ENCODE measurements at regions not wholly inside any gene's neighbourhood (a gene's known extent, or its start where the extent isn't known, plus 50 kb on each side); places are given as distances from the start of the nearest gene placed in this dataset.
A peak's percentile ranks its signal among the peaks of the same experiment; 100 is the strongest.

GRCh38 chr2:10183146-10183675 is 60.7 kb downstream of the RRM2 start:
- no peak overlapping the region for H3K4me3 ChIP-seq (ENCODE audit: low read length)
- H3K9me3 ChIP-seq (replicated peaks; ENCODE audit: control insufficient read depth, low read depth, low read length): no peaks in the 10 kb centered on the region
- 83% methylated on average over 2 of the region's 7 CpGs for WGBS (ENCODE audit: insufficient coverage)
- H3K4me1 ChIP-seq (ENCODE audit: control insufficient read depth, insufficient read depth, low read length): peaks cover 34% of the 10 kb centered on the region
- no peak overlapping the region for H3K27ac ChIP-seq (ENCODE audit: low read length)
- no peaks in the 10 kb centered on the region for H3K27me3 ChIP-seq (ENCODE audit: control insufficient read depth, insufficient read depth, low read length)
- H3K36me3 ChIP-seq (ENCODE audit: control insufficient read depth, insufficient read depth, low read length): no peaks in the 10 kb centered on the region
- no peak for DNase-seq

- 43% methylated on average over 4 of the region's 6 CpGs for WGBS (ENCODE audit: insufficient coverage)
Measured at GRCh38 chr2:10184421-10184820, 61.9 kb downstream of the RRM2 start.

GRCh38 chr2:10185046-10185445 is 62.5 kb downstream of the RRM2 start:
- DNase-seq: peak; percentile 90
- Histone ChIP-seq H3K4me1 (ENCODE audit: control insufficient read depth, insufficient read depth, low read length) (peaks cover 31% of the 10 kb centered on the region), H3K27ac (ENCODE audit: low read length) (no peak overlapping the region), H3K4me3 (ENCODE audit: low read length) (no peak overlapping the region), H3K36me3 (ENCODE audit: control insufficient read depth, insufficient read depth, low read length) (no peaks in the 10 kb centered on the region), H3K9me3 (replicated peaks; ENCODE audit: control insufficient read depth, low read depth, low read length) (no peaks in the 10 kb centered on the region), H3K27me3 (ENCODE audit: control insufficient read depth, insufficient read depth, low read length) (no peaks in the 10 kb centered on the region)
- 47% methylated on average over 2 of the region's 8 CpGs for WGBS (ENCODE audit: insufficient coverage)

More at GRCh38 chr2:10184421-10184820, 61.9 kb downstream of the RRM2 start:
- peak overlapping the region; percentile 5 for H3K27ac ChIP-seq (ENCODE audit: low read length)
- H3K4me3 ChIP-seq (ENCODE audit: low read length): no peak overlapping the region
- no peaks in the 10 kb centered on the region for H3K36me3 ChIP-seq (ENCODE audit: control insufficient read depth, insufficient read depth, low read length)
- no peaks in the 10 kb centered on the region for H3K9me3 ChIP-seq (replicated peaks; ENCODE audit: control insufficient read depth, low read depth, low read length)
- H3K4me1 ChIP-seq (ENCODE audit: control insufficient read depth, insufficient read depth, low read length): peaks cover 34% of the 10 kb centered on the region
- no peak for DNase-seq
- H3K27me3 ChIP-seq (ENCODE audit: control insufficient read depth, insufficient read depth, low read length): no peaks in the 10 kb centered on the region

- no peaks in the 10 kb centered on the region for H3K27me3 ChIP-seq (ENCODE audit: control insufficient read depth, insufficient read depth, low read length)
- no peaks in the 10 kb centered on the region for H3K9me3 ChIP-seq (replicated peaks; ENCODE audit: control insufficient read depth, low read depth, low read length)
- H3K4me1 ChIP-seq (ENCODE audit: control insufficient read depth, insufficient read depth, low read length): peaks cover 29% of the 10 kb centered on the region
- no peak overlapping the region for H3K27ac ChIP-seq (ENCODE audit: low read length)
- 100% methylated on average over 1 of the region's 4 CpGs for WGBS (ENCODE audit: insufficient coverage)
- H3K36me3 ChIP-seq (ENCODE audit: control insufficient read depth, insufficient read depth, low read length): no peaks in the 10 kb centered on the region
- H3K4me3 ChIP-seq (ENCODE audit: low read length): no peak overlapping the region
- no peak for DNase-seq
Measured at GRCh38 chr2:10185755-10186154, 63.2 kb downstream of the RRM2 start.

- Histone ChIP-seq H3K27me3 (ENCODE audit: control insufficient read depth, insufficient read depth, low read length) (no peaks in the 10 kb centered on the region), H3K4me1 (ENCODE audit: control insufficient read depth, insufficient read depth, low read length) (peaks cover 29% of the 10 kb centered on the region), H3K36me3 (ENCODE audit: control insufficient read depth, insufficient read depth, low read length) (no peaks in the 10 kb centered on the region), H3K9me3 (replicated peaks; ENCODE audit: control insufficient read depth, low read depth, low read length) (no peaks in the 10 kb centered on the region), H3K4me3 (ENCODE audit: low read length) (no peak overlapping the region), H3K27ac (ENCODE audit: low read length) (no peak overlapping the region)
- WGBS (ENCODE audit: insufficient coverage): 73% methylated on average over 19 of the region's 24 CpGs
- DNase-seq: no peak
Measured at GRCh38 chr2:10186868-10187535, 64.5 kb downstream of the RRM2 start.

- Histone ChIP-seq H3K27me3 (ENCODE audit: control insufficient read depth, insufficient read depth, low read length) (no peaks in the 10 kb centered on the region), H3K4me1 (ENCODE audit: control insufficient read depth, insufficient read depth, low read length) (peaks cover 30% of the 10 kb centered on the region), H3K36me3 (ENCODE audit: control insufficient read depth, insufficient read depth, low read length) (no peaks in the 10 kb centered on the region), H3K9me3 (replicated peaks; ENCODE audit: control insufficient read depth, low read depth, low read length) (no peaks in the 10 kb centered on the region), H3K27ac (ENCODE audit: low read length) (no peak overlapping the region), H3K4me3 (ENCODE audit: low read length) (no peak overlapping the region)
- no peak for DNase-seq
- 88% methylated on average over 11 of the region's 14 CpGs for WGBS (ENCODE audit: insufficient coverage)
Measured at GRCh38 chr2:10187661-10188060, 65.1 kb downstream of the RRM2 start.

- Histone ChIP-seq H3K27ac (ENCODE audit: low read length) (no peak overlapping the region), H3K4me1 (ENCODE audit: control insufficient read depth, insufficient read depth, low read length) (peaks cover 33% of the 10 kb centered on the region), H3K4me3 (ENCODE audit: low read length) (no peak overlapping the region), H3K27me3 (ENCODE audit: control insufficient read depth, insufficient read depth, low read length) (no peaks in the 10 kb centered on the region), H3K36me3 (ENCODE audit: control insufficient read depth, insufficient read depth, low read length) (no peaks in the 10 kb centered on the region), H3K9me3 (replicated peaks; ENCODE audit: control insufficient read depth, low read depth, low read length) (no peaks in the 10 kb centered on the region)
- DNase-seq: no peak
- WGBS (ENCODE audit: insufficient coverage): 84% methylated on average over 5 of the region's 7 CpGs
Measured at GRCh38 chr2:10188211-10188610, 65.7 kb downstream of the RRM2 start.

- Histone ChIP-seq H3K4me3 (ENCODE audit: low read length) (no peak overlapping the region), H3K36me3 (ENCODE audit: control insufficient read depth, insufficient read depth, low read length) (no peaks in the 10 kb centered on the region), H3K27ac (ENCODE audit: low read length) (no peak overlapping the region), H3K9me3 (replicated peaks; ENCODE audit: control insufficient read depth, low read depth, low read length) (no peaks in the 10 kb centered on the region), H3K4me1 (ENCODE audit: control insufficient read depth, insufficient read depth, low read length) (peaks cover 37% of the 10 kb centered on the region), H3K27me3 (ENCODE audit: control insufficient read depth, insufficient read depth, low read length) (no peaks in the 10 kb centered on the region)
- DNase-seq: no peak
- WGBS (ENCODE audit: insufficient coverage): 97% methylated on average over 3 of the region's 12 CpGs
Measured at GRCh38 chr2:10188729-10189305, 66.3 kb downstream of the RRM2 start.

GRCh38 chr2:10190255-10190654 is 67.7 kb downstream of the RRM2 start:
- Histone ChIP-seq H3K36me3 (ENCODE audit: control insufficient read depth, insufficient read depth, low read length) (no peaks in the 10 kb centered on the region), H3K4me3 (ENCODE audit: low read length) (no peak overlapping the region), H3K9me3 (replicated peaks; ENCODE audit: control insufficient read depth, low read depth, low read length) (no peaks in the 10 kb centered on the region), H3K4me1 (ENCODE audit: control insufficient read depth, insufficient read depth, low read length) (peaks cover 30% of the 10 kb centered on the region), H3K27ac (ENCODE audit: low read length) (no peak overlapping the region), H3K27me3 (ENCODE audit: control insufficient read depth, insufficient read depth, low read length) (no peaks in the 10 kb centered on the region)
- WGBS (ENCODE audit: insufficient coverage): 100% methylated on average over 3 of the region's 3 CpGs
- DNase-seq: no peak

GRCh38 chr2:10190737-10191532 is 68.4 kb downstream of the RRM2 start:
- WGBS (ENCODE audit: insufficient coverage): 74% methylated on average over 8 of the region's 10 CpGs
- Histone ChIP-seq H3K9me3 (replicated peaks; ENCODE audit: control insufficient read depth, low read depth, low read length) (no peaks in the 10 kb centered on the region), H3K27me3 (ENCODE audit: control insufficient read depth, insufficient read depth, low read length) (no peaks in the 10 kb centered on the region), H3K4me1 (ENCODE audit: control insufficient read depth, insufficient read depth, low read length) (peaks cover 27% of the 10 kb centered on the region), H3K27ac (ENCODE audit: low read length) (no peak overlapping the region), H3K4me3 (ENCODE audit: low read length) (no peak overlapping the region), H3K36me3 (ENCODE audit: control insufficient read depth, insufficient read depth, low read length) (no peaks in the 10 kb centered on the region)
- DNase-seq: no peak
